HepG2 (cell line): ENCODE measurements at regions not wholly inside any gene's neighbourhood (a gene's known extent, or its start where the extent isn't known, plus 50 kb on each side); places are given as distances from the start of the nearest gene placed in this dataset.

ENCODE experiments used
- ARID4A ChIP-seq: sonication (generic); formaldehyde crosslinking; IDR thresholded peaks from 2 replicates; pipeline ENCODE4 v1.5.0; 2020; ENCODE audit warnings: mild to moderate bottlenecking, missing genetic modification reagents, borderline replicate concordance
- CCDC6 ChIP-seq: sonication (generic); formaldehyde crosslinking; IDR thresholded peaks from 2 replicates; pipeline ENCODE4 v1.8.1; 2022; ENCODE audit warnings: mild to moderate bottlenecking, missing genetic modification reagents, moderate library complexity
- CHCHD3 ChIP-seq: sonication (generic); formaldehyde crosslinking; IDR thresholded peaks from 2 replicates; pipeline ENCODE4 v1.8.0; 2022; ENCODE audit warnings: mild to moderate bottlenecking, missing genetic modification reagents, moderate library complexity
- CHD4 ChIP-seq: fragments of 200-600 bp; sonication (generic); IDR thresholded peaks from 2 replicates; pipeline ENCODE4 v1.7.0; 2017; ENCODE audit warnings: mild to moderate bottlenecking, low read length, borderline replicate concordance
- ZKSCAN1 ChIP-seq: fragments of 150-350 bp; IDR thresholded peaks from 2 replicates; pipeline ENCODE4 v1.6.1; 2014; ENCODE audit warnings: low read length
- TF ChIP-seq, protein P1 (sequence below): sonication (generic); formaldehyde crosslinking; IDR thresholded peaks from 2 replicates; pipeline ENCODE4 v1.4.0; 2020; ENCODE audit warnings: mild to moderate bottlenecking, missing genetic modification reagents
- TF ChIP-seq, protein P2 (sequence below): sonication (generic); formaldehyde crosslinking; IDR thresholded peaks from 2 replicates; pipeline ENCODE4 v1.5.0; 2020; ENCODE audit warnings: missing genetic modification reagents

- TF ChIP-seq ARID4A (no peak), CCDC6 (CRISPR knock-in tag) (no peak), ZKSCAN1 (no peak), CHD4 (no peak), CHCHD3 (CRISPR knock-in tag) (no peak)
- TF ChIP-seq, protein P1, sequence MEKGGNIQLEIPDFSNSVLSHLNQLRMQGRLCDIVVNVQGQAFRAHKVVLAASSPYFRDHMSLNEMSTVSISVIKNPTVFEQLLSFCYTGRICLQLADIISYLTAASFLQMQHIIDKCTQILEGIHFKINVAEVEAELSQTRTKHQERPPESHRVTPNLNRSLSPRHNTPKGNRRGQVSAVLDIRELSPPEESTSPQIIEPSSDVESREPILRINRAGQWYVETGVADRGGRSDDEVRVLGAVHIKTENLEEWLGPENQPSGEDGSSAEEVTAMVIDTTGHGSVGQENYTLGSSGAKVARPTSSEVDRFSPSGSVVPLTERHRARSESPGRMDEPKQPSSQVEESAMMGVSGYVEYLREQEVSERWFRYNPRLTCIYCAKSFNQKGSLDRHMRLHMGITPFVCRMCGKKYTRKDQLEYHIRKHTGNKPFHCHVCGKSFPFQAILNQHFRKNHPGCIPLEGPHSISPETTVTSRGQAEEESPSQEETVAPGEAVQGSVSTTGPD (CRISPR knock-in tag), result no peak
- TF ChIP-seq, protein P2, sequence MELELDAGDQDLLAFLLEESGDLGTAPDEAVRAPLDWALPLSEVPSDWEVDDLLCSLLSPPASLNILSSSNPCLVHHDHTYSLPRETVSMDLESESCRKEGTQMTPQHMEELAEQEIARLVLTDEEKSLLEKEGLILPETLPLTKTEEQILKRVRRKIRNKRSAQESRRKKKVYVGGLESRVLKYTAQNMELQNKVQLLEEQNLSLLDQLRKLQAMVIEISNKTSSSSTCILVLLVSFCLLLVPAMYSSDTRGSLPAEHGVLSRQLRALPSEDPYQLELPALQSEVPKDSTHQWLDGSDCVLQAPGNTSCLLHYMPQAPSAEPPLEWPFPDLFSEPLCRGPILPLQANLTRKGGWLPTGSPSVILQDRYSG, result no peak
Measured at GRCh38 chr11:122563761-122564160, 91.8 kb upstream of the UBASH3B start (continued).
